Suprapubic skin (tissue), 4 donors: ENCODE measurements at regions not wholly inside any gene's neighbourhood (a gene's known extent, or its start where the extent isn't known, plus 50 kb on each side); places are given as distances from the start of the nearest gene placed in this dataset.

Source experiments
- DNase-seq, 2 donors: peaks; one replicate each; pipeline ENCODE4 v3.0.0-alpha.2; 2019; ENCODE audit warnings: low spot score in 2 of 2
- H3K27ac ChIP-seq: fragments of 200-600 bp; sonication (generic); one replicate; pipeline ENCODE4 v1.5.1; 2019
- H3K27me3 ChIP-seq: fragments of 200-600 bp; sonication (generic); one replicate; pipeline ENCODE4 v1.5.1; 2019
- H3K36me3 ChIP-seq: fragments of 200-600 bp; sonication (generic); one replicate; pipeline ENCODE4 v1.5.1; 2019
- H3K4me1 ChIP-seq: fragments of 200-600 bp; sonication (generic); one replicate; pipeline ENCODE4 v1.5.1; 2019
- H3K4me3 ChIP-seq: fragments of 200-600 bp; sonication (generic); one replicate; pipeline ENCODE4 v1.5.1; 2019; ENCODE audit warnings: mild to moderate bottlenecking
- H3K9me3 ChIP-seq: fragments of 200-600 bp; sonication (generic); one replicate; pipeline ENCODE4 v1.5.1; 2019
- EP300 ChIP-seq: sonication (generic); formaldehyde crosslinking; IDR thresholded peaks from one replicate; pipeline ENCODE4 v1.6.1; 2017; ENCODE audit warnings: antibody characterized with exemption
- POLR2A ChIP-seq, 2 donors: fragments of 450-650 bp; IDR thresholded peaks; one replicate each; pipeline ENCODE4 v1.6.1; 2017; ENCODE audit warnings: antibody characterized with exemption in 2 of 2, mild to moderate bottlenecking in 2 of 2, moderate library complexity in 2 of 2
- POLR2AphosphoS5 ChIP-seq, 3 donors: sonication (generic); formaldehyde crosslinking; IDR thresholded peaks; one replicate each; pipeline ENCODE4 v1.6.1; 2017; ENCODE audit warnings: antibody characterized with exemption in 3 of 3
- WGBS: methylation state at CpG from one replicate; pipeline ENCODE4 v1.1.5; 2018; 5-methylcytosine and 5-hydroxymethylcytosine counted together
- TF ChIP-seq, protein P1 (sequence below), 2 donors: fragments of 200-600 bp in 1 of 2; fragments of 450-650 bp in 1 of 2; sonication (generic) in 1 of 2; IDR thresholded peaks; one replicate each; pipeline ENCODE4 v1.5.1; 2016 to 2019; ENCODE audit warnings: antibody characterized with exemption in 2 of 2, mild to moderate bottlenecking in 1 of 2, moderate library complexity in 1 of 2

GRCh38 chr3:74403307-74403706 is 211.2 kb downstream of the CNTN3 start:
- H3K4me1 ChIP-seq, result no peaks in the 10 kb centered on the region
- no peak overlapping the region for H3K27ac ChIP-seq
- no peaks in the 10 kb centered on the region for H3K36me3 ChIP-seq
- 74% methylated on average over 2 of the region's 2 CpGs for WGBS
- H3K27me3 ChIP-seq, result no peaks in the 10 kb centered on the region
- H3K9me3 ChIP-seq, result no peaks in the 10 kb centered on the region
- H3K4me3 ChIP-seq, result no peak overlapping the region
- DNase-seq, result no peak
- TF ChIP-seq POLR2A (IDR thresholded peaks at IDR 0.05) (no peak), EP300 (no peak), POLR2AphosphoS5 (IDR thresholded peaks at IDR 0.05) (no peak)
- TF ChIP-seq, protein P1, sequence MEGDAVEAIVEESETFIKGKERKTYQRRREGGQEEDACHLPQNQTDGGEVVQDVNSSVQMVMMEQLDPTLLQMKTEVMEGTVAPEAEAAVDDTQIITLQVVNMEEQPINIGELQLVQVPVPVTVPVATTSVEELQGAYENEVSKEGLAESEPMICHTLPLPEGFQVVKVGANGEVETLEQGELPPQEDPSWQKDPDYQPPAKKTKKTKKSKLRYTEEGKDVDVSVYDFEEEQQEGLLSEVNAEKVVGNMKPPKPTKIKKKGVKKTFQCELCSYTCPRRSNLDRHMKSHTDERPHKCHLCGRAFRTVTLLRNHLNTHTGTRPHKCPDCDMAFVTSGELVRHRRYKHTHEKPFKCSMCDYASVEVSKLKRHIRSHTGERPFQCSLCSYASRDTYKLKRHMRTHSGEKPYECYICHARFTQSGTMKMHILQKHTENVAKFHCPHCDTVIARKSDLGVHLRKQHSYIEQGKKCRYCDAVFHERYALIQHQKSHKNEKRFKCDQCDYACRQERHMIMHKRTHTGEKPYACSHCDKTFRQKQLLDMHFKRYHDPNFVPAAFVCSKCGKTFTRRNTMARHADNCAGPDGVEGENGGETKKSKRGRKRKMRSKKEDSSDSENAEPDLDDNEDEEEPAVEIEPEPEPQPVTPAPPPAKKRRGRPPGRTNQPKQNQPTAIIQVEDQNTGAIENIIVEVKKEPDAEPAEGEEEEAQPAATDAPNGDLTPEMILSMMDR (IDR thresholded peaks at IDR 0.05), result no peak

DNA sequence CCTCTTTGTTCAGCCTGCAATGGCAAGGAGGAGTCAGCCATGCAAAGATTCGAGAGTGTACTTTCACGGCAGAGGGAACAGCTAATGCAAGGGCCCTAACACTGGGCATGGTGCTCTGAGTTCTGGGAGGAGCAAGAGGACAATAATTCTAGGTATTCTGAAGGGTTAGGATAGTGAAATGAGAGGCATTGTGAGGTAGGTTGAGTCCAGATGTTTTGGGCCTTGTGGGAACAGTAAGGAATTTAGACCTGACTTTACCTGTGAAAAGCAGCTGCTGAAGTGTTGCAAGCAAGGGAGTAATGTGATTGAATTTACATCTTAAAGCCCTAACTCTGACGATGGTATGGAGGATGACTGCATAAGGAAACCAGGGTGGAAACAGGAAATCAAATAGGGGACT is 211.6 kb downstream of the CNTN3 start:
- H3K36me3 ChIP-seq, result no peaks in the 10 kb centered on the region
- no peak for TF ChIP-seq POLR2A (IDR thresholded peaks at IDR 0.05)
- TF ChIP-seq, protein P1 (IDR thresholded peaks at IDR 0.05), result no peak
- TF ChIP-seq EP300, result no peak
- no peak for TF ChIP-seq POLR2AphosphoS5 (IDR thresholded peaks at IDR 0.05)
- peaks cover 1% of the 10 kb centered on the region for H3K9me3 ChIP-seq
- H3K4me3 ChIP-seq, result no peak overlapping the region
- WGBS, result 74% methylated on average over 3 of the region's 3 CpGs
- no peak overlapping the region for H3K27ac ChIP-seq
- DNase-seq, result no peak
- H3K4me1 ChIP-seq, result no peaks in the 10 kb centered on the region
- H3K27me3 ChIP-seq, result no peaks in the 10 kb centered on the region

DNA sequence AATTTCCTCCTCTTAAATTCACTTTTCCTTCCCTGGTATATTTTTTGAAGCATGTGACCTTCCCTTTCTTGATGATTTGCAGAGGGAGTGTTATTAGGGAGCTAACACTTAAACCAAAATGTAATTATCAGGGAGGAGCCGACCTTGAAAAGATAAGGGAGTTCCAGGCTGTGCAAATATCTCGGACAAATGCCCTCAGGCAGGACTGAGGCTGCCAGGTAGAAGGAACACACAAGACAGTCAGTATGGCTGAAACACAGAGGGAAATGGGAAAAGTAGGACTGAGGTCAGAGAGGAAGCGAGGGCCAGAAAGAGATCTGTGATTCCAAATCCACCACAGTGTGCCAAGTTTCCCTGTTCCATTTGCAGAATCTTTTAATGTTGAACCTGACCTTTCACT is 221.0 kb downstream of the CNTN3 start:
- H3K4me1 ChIP-seq, result no peaks in the 10 kb centered on the region
- peaks cover 4% of the 10 kb centered on the region for H3K9me3 ChIP-seq
- 40% methylated on average over 3 of the region's 3 CpGs for WGBS
- no peaks in the 10 kb centered on the region for H3K36me3 ChIP-seq
- no peak for TF ChIP-seq EP300
- TF ChIP-seq, protein P1 (IDR thresholded peaks at IDR 0.05), result no peak
- no peak for TF ChIP-seq POLR2A (IDR thresholded peaks at IDR 0.05)
- no peak for TF ChIP-seq POLR2AphosphoS5 (IDR thresholded peaks at IDR 0.05)
- no peak overlapping the region for H3K4me3 ChIP-seq
- no peak for DNase-seq
- H3K27me3 ChIP-seq, result no peaks in the 10 kb centered on the region
- no peak overlapping the region for H3K27ac ChIP-seq

- no peaks in the 10 kb centered on the region for H3K9me3 ChIP-seq
These were observed 224.2 kb downstream of the CNTN3 start for GRCh38 chr3:74390121-74390877.

DNA sequence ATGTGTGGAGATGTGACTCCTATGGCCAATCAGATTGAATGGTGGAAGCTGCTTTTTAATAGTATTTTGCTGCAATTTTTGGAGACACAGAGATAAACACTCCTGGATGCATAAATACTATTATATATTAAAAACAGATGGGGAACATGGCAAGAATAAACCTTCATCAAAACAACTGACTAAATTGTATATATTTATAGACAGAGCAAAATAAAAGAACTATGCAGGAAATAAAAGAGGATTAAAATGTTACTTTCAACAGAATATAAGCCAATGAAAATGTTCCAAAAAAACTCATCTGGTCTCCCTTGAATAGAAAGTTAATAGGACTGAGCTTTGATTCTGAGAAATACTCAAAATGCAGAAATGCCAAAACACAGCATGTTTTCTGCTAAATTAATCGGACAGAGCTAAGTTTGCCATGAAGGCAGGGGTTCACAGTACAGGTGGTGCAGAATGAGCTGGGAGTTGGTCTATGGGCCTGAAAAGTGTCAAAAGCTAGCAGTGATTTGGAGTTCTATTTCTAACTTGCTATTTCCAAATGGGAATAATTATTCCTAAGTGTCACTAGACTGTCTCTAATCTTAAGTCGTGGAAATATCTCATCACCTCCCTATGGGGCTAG is 227.2 kb downstream of the CNTN3 start:
- WGBS, result 50% methylated on average over 2 of the region's 2 CpGs
- Histone ChIP-seq H3K4me3 (no peak overlapping the region), H3K27me3 (no peaks in the 10 kb centered on the region), H3K36me3 (no peaks in the 10 kb centered on the region), H3K27ac (no peak overlapping the region), H3K4me1 (no peaks in the 10 kb centered on the region), H3K9me3 (no peaks in the 10 kb centered on the region)
- no peak for TF ChIP-seq POLR2AphosphoS5 (IDR thresholded peaks at IDR 0.05)
- TF ChIP-seq POLR2A (IDR thresholded peaks at IDR 0.05), result no peak
- TF ChIP-seq EP300, result no peak
- TF ChIP-seq, protein P1 (IDR thresholded peaks at IDR 0.05), result no peak
- DNase-seq, result no peak

More at GRCh38 chr3:74390121-74390877, 224.2 kb downstream of the CNTN3 start:
- Histone ChIP-seq H3K4me1 (no peaks in the 10 kb centered on the region), H3K27me3 (no peaks in the 10 kb centered on the region), H3K4me3 (no peak overlapping the region), H3K36me3 (no peaks in the 10 kb centered on the region), H3K27ac (no peak overlapping the region)
- no peak for DNase-seq
- WGBS, result 46% methylated on average over 4 of the region's 4 CpGs
- TF ChIP-seq POLR2AphosphoS5 (IDR thresholded peaks at IDR 0.05) (no peak), EP300 (no peak), POLR2A (IDR thresholded peaks at IDR 0.05) (no peak)
- TF ChIP-seq, protein P1 (IDR thresholded peaks at IDR 0.05), result no peak
